GM12875 (cell line): ENCODE measurements at regions not wholly inside any gene's neighbourhood (a gene's known extent, or its start where the extent isn't known, plus 50 kb on each side); places are given as distances from the start of the nearest gene placed in this dataset.
"Not testable (repeated sequence)": the region's sequence is repeated elsewhere in the genome, so short reads cannot be mapped to it uniquely, and the experiment has no call there.

Source experiments
- H3K4me3 ChIP-seq: one replicate; pipeline ENCODE4 v1.5.1; 2011; ENCODE audit warnings: low read depth, low read length, control low read depth
- CTCF ChIP-seq: IDR thresholded peaks from 2 replicates; pipeline ENCODE4 v1.5.1; 2011; ENCODE audit warnings: low read depth, mild to moderate bottlenecking, control low read depth, inconsistent platforms, low read length, moderate library complexity, borderline replicate concordance; ENCODE audit not compliant: insufficient read depth

- no peak for TF ChIP-seq CTCF
- no peak overlapping the region for H3K4me3 ChIP-seq
Observed at GRCh38 chr11:13782390-13783075, 114.1 kb downstream of the FAR1 start.

GRCh38 chr11:13784441-13784840 is 116.0 kb downstream of the FAR1 start:
- no peak overlapping the region for H3K4me3 ChIP-seq
- TF ChIP-seq CTCF: no peak

- no peak for TF ChIP-seq CTCF
- H3K4me3 ChIP-seq: no peak overlapping the region
Observed at GRCh38 chr11:13784855-13785254, 116.4 kb downstream of the FAR1 start.

- TF ChIP-seq CTCF: no peak
- no peak overlapping the region for H3K4me3 ChIP-seq
Observed at GRCh38 chr11:13786688-13787087, 118.2 kb downstream of the FAR1 start.

GRCh38 chr11:13797616-13798015 is 129.1 kb downstream of the FAR1 start:
- not testable (repeated sequence) for H3K4me3 ChIP-seq

- H3K4me3 ChIP-seq: no peak overlapping the region
- no peak for TF ChIP-seq CTCF
Observed at GRCh38 chr11:13800901-13801300, 132.4 kb downstream of the FAR1 start.

- no peak for TF ChIP-seq CTCF
- H3K4me3 ChIP-seq: no peak overlapping the region
Observed at GRCh38 chr11:13818325-13818724, 144.2 kb upstream of the SPON1 start.
